Tibial artery (tissue), 4 donors: ENCODE measurements at regions not wholly inside any gene's neighbourhood (a gene's known extent, or its start where the extent isn't known, plus 50 kb on each side); places are given as distances from the start of the nearest gene placed in this dataset.

Experiments
- DNase-seq, 2 donors: peaks; one replicate each; pipeline ENCODE4 v3.0.0-alpha.2; 2019
- H3K27ac ChIP-seq, 2 donors: fragments of 200-600 bp; sonication (generic) in 1 of 2; 1 replicate in 1 of 2; 2 replicates in 1 of 2; pipeline ENCODE4 v1.5.1; 2018 to 2019; ENCODE audit warnings: mild to moderate bottlenecking in 1 of 2
- H3K27me3 ChIP-seq, 2 donors: fragments of 200-600 bp; sonication (generic) in 1 of 2; one replicate each; pipeline versions ENCODE4 v1.5.1 to v1.6.0; 2016 to 2019
- H3K36me3 ChIP-seq, 3 donors: fragments of 200-600 bp; sonication (generic) in 2 of 3; one replicate each; pipeline ENCODE4 v1.5.1; 2016 to 2019; ENCODE audit warnings: mild to moderate bottlenecking in 2 of 3
- H3K4me1 ChIP-seq, 4 donors: fragments of 200-600 bp; sonication (generic) in 2 of 4; 1 replicate in 3 of 4; 2 replicates in 1 of 4; pipeline ENCODE4 v1.5.1; 2016 to 2019
- H3K4me3 ChIP-seq, 2 donors: fragments of 200-600 bp; sonication (generic) in 1 of 2; 1 replicate in 1 of 2; 2 replicates in 1 of 2; pipeline ENCODE4 v1.5.1; 2018 to 2019; ENCODE audit warnings: mild to moderate bottlenecking in 2 of 2
- H3K9me3 ChIP-seq, 3 donors: fragments of 200-600 bp; sonication (generic) in 1 of 3; one replicate each; pipeline ENCODE4 v1.5.1; 2016 to 2019
- CTCF ChIP-seq, 2 experiments: fragments of 200-600 bp in 1 of 2; fragments of 450-650 bp in 1 of 2; IDR thresholded peaks; one replicate each; pipeline ENCODE4 v1.5.1; 2017 to 2019; ENCODE audit warnings: antibody characterized with exemption in 2 of 2, mild to moderate bottlenecking in 1 of 2, moderate library complexity in 1 of 2
- intact Hi-C: fragments of 100-400 bp; cut with DNase I; formaldehyde crosslinking; loops from one replicate; pipeline ENCODE4 v1.15.0; 2023; ENCODE audit warnings: low total_unique reads

- intact Hi-C loops: no loop called here
- Histone ChIP-seq H3K36me3 (no peaks in the 10 kb centered on the region), H3K27ac (no peak overlapping the region), H3K9me3 (no peaks in the 10 kb centered on the region), H3K27me3 (no peaks in the 10 kb centered on the region), H3K4me1 (peaks cover 0 to 7% (median 0%) of the 10 kb centered on the region in 4 donors), H3K4me3 (peak overlapping the region; percentile 19 to 23)
- DNase-seq: no peak
- no peak for TF ChIP-seq CTCF (IDR thresholded peaks at IDR 0.05)
Measured at GRCh38 chr13:82688400-82688994, 1193.8 kb downstream of the SLITRK1 start.

- TF ChIP-seq CTCF (IDR thresholded peaks at IDR 0.05): no peak
- H3K4me3 ChIP-seq: no peak overlapping the region
- H3K36me3 ChIP-seq: no peaks in the 10 kb centered on the region
- H3K27me3 ChIP-seq: no peaks in the 10 kb centered on the region
- intact Hi-C loops: no loop called here
- H3K9me3 ChIP-seq: no peaks in the 10 kb centered on the region
- H3K4me1 ChIP-seq: peaks cover 0 to 7% (median 0%) of the 10 kb centered on the region in 4 donors
- no peak overlapping the region for H3K27ac ChIP-seq
- no peak for DNase-seq
Measured at GRCh38 chr13:82687884-82688283, 1194.4 kb downstream of the SLITRK1 start.

- no peak for TF ChIP-seq CTCF (IDR thresholded peaks at IDR 0.05)
- no peaks in the 10 kb centered on the region for H3K4me1 ChIP-seq
- no peaks in the 10 kb centered on the region for H3K9me3 ChIP-seq
- H3K27ac ChIP-seq: no peak overlapping the region
- no peaks in the 10 kb centered on the region for H3K36me3 ChIP-seq
- H3K4me3 ChIP-seq: no peak overlapping the region
- DNase-seq: no peak
- H3K27me3 ChIP-seq: no peaks in the 10 kb centered on the region
- intact Hi-C loops: no loop called here
Measured at GRCh38 chr13:82681535-82681934, 1200.7 kb downstream of the SLITRK1 start.

GRCh38 chr13:82678052-82678451, 1204.2 kb downstream of the SLITRK1 start:
- intact Hi-C loops: no loop called here
- H3K4me3 ChIP-seq: no peak overlapping the region
- no peaks in the 10 kb centered on the region for H3K9me3 ChIP-seq
- TF ChIP-seq CTCF (IDR thresholded peaks at IDR 0.05): no peak
- no peaks in the 10 kb centered on the region for H3K27me3 ChIP-seq
- H3K27ac ChIP-seq: no peak overlapping the region
- no peaks in the 10 kb centered on the region for H3K36me3 ChIP-seq
- DNase-seq: no peak
- H3K4me1 ChIP-seq: no peaks in the 10 kb centered on the region

- no peak for TF ChIP-seq CTCF (IDR thresholded peaks at IDR 0.05)
- Histone ChIP-seq H3K27me3 (no peaks in the 10 kb centered on the region), H3K4me3 (no peak overlapping the region), H3K36me3 (no peaks in the 10 kb centered on the region), H3K4me1 (no peaks in the 10 kb centered on the region), H3K9me3 (no peaks in the 10 kb centered on the region), H3K27ac (no peak overlapping the region)
- DNase-seq: no peak
- intact Hi-C loops: no loop called here
Measured at GRCh38 chr13:82675024-82675423, 1207.2 kb downstream of the SLITRK1 start.

- no peak for TF ChIP-seq CTCF (IDR thresholded peaks at IDR 0.05)
- no peak for DNase-seq
- Histone ChIP-seq H3K4me3 (no peak overlapping the region), H3K27me3 (no peaks in the 10 kb centered on the region), H3K9me3 (no peaks in the 10 kb centered on the region), H3K27ac (no peak overlapping the region), H3K4me1 (no peaks in the 10 kb centered on the region), H3K36me3 (no peaks in the 10 kb centered on the region)
- intact Hi-C loops: no loop called here
Measured at GRCh38 chr13:82674546-82674945, 1207.7 kb downstream of the SLITRK1 start.
